ENCODE measurements at regions not wholly inside any gene's neighbourhood (a gene's known extent, or its start where the extent isn't known, plus 50 kb on each side); places are given as distances from the start of the nearest gene placed in this dataset.
"Not testable (repeated sequence)": the region's sequence is repeated elsewhere in the genome, so short reads cannot be mapped to it uniquely, and the experiment has no call there.

DNA sequence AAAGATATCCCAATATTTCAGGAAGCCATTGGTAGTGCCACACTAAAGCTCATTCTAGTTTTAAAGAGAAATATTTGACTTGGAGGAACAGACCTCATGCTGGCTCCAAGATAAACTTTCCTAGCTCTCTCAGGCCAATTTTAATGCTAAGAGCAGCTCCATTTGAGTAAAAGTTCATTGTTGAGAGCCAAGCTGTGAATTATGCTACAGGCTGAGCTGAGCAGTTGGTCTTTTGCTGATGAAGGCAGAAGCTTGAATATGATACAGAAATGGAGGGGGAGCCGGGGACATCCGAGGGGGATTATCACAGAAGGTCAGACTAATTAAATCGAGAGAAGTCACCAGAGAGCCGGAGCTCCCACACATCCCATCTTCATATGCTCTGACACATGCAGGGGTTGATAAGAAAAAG lies 175.7 kb upstream of the AUTS2 start:
- DNase-seq (ENCODE audit: low read depth, low spot score) = no peak

DNA sequence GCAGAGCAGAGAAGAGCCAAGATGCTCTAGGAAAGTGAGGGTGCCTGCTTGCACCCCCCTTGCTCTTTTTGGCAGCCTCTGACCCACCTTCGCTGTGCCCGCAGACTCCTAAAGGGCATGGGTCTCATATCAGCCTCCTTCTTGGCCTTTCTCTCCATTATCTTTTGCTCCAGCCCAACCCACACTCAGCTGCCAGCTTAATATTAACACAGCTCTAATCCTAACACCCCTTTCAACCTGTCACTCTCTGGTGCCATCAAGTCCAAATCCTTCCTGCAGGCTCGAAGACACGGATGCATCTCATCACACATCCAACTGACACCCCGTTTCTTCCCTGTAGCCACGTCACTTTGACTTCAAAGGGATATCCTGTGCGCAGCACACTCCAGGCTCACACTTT lies 171.6 kb upstream of the AUTS2 start:
- DNase-seq (ENCODE audit: low read depth, low spot score) = no peak

DNA sequence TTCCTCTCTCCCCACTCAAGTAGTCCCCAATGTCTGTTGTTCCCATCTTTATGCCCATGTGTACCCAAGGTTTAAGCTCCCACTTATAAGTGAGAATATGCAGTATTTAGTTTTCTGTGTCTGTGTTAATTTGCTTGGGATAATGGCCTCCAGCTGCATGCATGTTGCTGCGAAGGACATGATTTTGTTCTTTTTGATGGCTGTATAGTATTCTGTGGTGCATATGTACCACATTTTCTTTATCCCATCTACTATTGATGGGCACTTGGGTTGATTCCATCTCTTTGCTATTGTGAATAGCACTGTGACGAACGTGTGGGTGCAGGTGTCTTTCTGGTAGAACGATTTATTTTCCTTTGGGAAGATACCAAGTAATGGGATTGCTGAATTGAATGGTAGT lies 170.2 kb upstream of the AUTS2 start:
- DNase-seq (ENCODE audit: low read depth, low spot score) = no peak

DNA sequence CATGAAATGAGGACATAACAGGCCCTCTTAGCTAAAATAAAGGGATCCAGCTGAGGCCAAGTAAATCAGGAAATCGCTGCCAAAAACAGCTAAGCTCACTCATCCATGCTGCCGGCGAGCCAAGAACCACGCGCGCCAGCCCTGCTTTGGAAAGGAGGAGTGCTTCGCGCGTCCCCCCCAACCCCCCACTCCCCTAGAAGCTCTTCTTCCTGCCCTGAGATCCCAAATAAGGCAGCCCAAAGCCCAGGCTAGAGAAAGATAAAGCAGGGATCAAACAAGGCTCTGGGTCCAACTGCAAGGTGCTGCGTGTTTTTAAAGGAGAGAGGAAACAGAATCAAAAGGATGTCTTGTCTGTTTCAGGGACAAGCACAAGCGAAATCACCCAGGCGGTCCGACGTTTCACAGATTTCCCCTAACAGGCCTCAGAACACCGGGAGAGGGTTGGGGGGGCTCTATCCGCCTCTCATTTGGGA lies 168.3 kb upstream of the AUTS2 start:
- no peak for DNase-seq (ENCODE audit: low read depth, low spot score)

DNA sequence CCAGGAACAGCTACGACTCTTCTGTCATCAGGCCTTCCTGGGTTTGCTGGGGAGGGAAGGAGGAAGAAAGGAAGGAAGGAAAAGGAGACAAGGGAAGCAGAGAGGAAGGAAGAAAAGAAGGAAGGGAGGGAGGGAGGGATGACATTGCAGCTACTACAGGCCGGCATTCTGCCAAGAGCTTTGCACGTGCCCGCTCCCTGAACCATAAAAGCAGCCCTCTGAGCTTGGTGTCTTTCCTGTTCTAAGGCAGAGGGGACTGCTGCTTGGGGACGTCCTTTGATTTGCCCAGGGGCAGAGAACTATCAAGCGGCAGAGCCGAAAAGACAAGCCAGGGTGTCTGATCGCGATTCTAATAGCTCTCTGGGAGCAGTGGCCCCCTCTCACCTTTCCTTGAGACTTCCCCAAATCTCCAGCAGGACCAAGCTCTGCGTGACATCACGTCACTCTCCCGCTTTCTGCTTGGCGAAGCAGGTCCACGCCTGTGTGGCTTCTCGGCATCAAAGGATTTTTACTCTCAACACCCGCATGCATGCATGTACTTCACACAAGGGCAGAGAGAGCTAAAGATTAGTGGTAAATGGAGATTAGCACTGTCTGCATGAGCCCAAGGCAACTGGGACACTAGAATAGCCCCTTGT lies 167.8 kb upstream of the AUTS2 start:
- DNase-seq (ENCODE audit: low read depth, low spot score) = no peak

DNA sequence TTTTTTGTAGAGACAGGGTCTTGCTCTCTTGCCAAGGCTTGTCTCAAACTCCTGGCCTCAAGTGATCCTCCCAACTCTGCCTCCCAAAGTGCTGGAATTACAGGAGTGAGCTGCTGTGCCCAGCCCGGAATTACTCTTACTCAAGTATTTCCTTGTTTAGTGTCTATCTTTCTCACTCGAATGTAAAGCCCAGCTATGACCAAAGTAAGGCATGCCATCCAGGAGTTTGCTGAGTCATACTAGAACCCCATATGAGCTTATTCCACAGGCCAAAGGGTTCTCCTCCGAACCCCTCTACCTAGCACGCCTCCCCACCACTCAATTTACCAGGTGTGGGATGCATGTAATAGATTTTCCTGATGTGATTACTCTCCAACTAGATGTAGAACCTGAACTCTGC lies 166.6 kb upstream of the AUTS2 start:
- no peak for DNase-seq (ENCODE audit: low read depth, low spot score)

DNA sequence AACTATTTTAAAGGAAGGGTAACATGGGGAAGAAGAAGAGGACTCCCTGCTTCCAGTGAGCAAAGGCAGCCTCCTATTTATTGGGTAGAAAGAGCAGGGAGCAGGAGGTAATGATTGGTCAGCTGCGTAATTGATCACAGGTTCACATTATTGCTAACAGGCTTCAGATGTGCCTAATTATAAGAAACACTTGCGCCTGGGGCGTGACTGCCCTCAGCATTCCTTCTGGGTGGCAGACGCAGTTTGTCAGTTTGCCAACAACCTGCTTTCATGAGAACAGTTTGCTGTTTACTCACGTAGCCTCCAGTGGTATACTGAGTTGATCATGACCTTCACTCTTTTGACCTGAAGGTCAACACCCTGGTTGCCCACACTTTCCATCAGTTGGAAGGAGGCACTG lies 166.0 kb upstream of the AUTS2 start:
- not testable (repeated sequence) for DNase-seq (ENCODE audit: low read depth, low spot score)

DNA sequence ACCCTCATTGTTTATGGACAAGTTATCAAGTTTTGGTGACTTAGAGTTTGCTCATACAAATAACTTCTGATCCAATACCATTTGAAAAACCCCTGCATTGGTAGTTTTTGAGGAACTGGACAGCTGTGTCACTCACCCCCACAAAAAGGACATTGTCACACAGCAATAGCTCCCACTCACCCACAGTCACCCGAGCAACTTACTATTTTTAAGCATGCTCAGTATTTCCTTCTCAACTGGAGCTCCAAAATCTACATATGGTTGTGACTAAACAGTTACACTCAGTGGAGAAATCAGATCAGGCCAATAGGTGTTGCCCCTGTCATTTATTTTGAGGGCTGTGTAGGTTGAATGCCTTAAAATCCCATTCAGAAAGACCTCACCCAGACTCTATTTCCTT lies 165.2 kb upstream of the AUTS2 start:
- DNase-seq (ENCODE audit: low read depth, low spot score) = no peak

DNA sequence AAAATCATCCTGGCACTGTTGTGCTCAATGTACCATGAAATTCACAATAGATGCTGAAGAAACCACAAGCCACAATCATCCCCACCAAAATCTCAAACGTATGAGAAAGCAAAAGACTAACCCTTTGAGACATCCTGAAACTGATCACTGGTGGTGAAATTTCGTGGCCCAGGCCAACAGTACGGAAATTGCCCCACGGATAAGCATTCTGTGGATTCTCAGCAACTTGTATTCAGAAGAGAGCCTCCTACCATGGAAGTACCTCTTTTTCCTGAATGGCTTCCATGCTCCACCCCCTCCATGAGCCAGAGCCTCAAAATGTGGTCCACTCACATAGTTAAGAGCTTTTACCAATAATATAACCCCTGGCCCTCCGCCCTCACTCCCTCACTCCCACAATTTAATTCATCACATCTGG lies 163.9 kb upstream of the AUTS2 start:
- DNase-seq (ENCODE audit: low read depth, low spot score) = no peak

DNA sequence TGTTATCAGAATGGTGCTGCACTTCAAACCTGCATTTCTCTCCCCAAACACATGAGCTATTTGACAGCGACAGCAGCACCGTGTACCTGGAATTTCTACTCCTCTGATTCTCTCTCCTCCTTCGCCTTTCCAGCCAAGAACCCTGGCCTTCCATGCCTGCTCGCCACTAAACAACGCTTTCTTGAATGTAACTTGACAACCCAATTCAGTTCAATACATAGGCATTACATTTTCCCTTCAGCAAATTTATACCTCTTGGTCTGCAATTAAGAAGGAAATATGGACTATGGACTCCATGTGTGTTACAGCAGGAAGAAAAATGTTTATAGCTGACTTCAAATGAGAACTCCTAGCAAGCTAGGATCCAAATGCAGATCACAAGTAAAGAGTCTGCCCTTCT lies 162.6 kb upstream of the AUTS2 start:
- no peak for DNase-seq (ENCODE audit: low read depth, low spot score)

DNA sequence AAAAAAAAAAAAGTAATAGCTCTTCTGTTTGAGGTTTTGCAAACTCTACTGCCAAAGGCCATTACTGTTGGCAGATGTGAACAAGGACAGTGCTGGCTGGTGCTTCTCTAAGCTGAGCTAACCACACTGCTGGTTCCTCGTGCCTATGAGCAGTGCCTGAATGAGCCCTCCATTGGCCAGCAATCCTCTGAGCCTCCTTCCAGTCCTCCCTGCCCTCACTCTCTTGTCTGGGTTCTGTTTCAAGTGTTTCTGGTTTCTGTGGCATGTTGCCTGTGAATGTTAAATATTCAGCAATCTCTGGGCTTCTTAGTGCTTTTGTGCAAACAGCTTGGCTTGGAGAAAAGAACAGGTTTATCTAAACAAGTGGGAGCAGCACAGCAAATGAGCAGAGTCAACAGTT lies 161.3 kb upstream of the AUTS2 start:
- no peak for DNase-seq (ENCODE audit: low read depth, low spot score)

DNA sequence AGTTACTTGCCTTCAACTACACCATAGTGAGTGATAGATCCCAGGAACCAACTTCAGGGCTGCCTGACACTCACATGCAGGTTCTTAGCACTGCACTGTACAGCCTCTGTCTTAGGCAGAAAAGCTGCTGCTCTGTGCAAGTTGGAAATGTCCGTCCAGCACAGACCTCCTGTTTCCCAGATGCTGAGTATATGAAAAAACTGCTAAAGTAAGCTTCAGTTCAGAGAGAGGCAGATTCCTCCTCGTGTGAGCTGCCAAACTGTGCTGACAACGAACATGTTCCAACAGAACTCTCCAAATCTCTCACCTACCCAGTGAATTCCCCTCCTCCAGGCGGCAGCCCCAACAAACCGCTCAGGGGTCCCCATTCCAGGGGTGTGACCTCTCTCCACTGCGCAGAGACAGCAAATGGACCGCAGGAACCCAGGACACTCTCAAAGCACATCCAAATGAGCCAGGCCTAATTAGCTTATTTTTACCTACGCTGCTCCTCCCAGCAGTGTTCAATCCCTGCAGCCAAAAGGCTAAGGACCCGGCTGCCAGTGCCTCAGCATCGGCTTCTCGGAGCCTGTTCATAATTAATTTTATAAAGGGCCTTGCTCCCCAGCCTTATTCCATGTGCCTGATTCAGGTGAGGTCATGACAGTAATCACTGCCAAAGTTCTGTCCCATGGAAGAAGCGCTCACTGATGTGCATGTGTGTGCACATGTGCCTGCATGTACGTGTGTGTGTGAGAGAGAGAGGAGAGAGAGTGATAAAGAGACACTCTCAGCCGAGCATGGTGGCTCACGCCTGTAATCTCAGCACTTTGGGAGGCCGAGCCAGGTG lies 159.5 kb upstream of the AUTS2 start:
- no peak for DNase-seq (ENCODE audit: low read depth, low spot score)

DNA sequence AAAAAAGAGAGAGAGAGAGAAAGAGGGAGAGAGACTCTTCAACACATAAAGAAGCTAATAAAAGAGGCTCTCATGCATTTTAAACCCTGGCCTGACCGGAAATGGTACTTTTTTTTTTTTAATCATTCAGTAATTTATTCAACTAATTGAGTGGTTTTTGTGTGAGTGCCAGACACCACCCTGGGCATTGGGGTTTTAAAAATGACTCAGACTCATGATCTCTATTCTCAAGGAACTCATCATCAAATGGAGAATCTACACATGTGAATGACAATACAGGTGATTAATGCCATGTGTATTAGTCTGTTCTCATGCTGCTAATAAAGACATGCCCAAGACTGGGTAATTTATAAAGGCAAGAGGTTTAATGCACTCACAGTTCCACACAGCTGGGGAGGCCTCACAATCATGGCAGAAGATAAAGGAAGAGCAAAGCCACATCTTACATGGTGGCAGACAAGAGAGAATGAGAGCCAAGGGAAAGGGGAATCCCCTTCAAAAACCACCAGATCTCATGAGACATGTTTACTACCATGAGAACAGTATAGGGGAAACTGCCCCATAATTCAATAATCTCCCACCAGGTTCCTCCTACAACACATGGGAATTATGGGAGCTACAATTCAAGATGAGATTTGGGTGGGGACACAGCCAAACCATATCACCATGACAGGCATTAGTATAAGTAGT lies 158.5 kb upstream of the AUTS2 start:
- no peak for DNase-seq (ENCODE audit: low read depth, low spot score)

DNA sequence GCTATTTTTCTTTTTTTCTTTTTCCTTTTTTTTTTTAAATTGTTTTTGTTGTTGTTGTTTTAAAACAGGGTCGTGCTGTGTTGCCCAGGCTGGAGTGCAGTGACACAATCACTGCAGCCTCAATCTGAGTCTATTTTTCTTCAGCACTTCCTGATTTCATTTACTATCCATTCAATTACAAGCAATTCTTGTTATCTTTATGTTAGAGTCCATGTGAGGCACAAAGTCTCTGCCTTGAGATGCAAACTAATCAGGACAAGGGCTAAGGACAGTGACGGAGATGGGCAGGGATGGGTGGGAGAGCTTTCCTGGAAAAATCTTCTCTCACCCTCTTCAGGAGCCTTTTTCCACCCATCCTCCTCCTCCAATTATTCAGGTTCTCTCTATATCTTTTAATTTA lies 157.3 kb upstream of the AUTS2 start:
- DNase-seq (ENCODE audit: low read depth, low spot score) = no peak

DNA sequence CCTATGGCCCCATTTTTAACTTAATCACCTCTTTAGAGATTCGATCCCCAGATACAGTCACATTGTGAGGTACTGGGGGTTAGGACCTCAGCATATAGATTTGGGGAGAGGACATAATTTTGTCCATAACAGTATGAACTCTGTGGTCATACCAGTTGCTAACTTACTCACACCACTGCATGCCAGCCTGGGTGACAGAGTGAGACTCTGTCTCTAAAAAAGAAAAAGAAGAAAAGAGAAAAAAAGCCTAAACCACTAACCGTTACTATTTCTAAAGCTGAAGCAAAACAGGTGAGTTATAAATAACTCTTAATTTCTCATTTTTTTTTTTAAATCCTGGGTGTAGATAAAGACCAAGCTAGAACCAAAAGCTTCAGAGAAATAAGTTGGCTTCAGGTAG lies 155.1 kb upstream of the AUTS2 start:
- no peak for DNase-seq (ENCODE audit: low read depth, low spot score)

DNA sequence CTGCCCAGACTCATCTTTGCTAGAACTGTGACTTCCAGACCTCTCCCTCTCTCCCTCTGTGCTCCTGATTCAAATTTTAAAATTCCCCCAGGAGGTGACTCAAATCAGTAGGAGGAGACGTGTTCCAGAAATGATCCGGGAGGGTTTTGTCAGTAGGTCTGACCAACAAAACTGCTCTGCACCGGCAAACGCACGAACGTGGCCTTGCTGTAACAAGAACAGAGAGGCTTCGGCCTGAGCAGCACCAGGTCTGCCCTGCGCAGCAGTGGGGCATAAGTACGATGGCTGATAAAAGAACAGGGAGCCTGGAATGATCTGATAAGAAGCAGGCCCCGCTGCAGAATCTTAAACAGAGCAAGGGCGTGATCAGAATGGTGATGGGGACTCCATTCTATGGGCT lies 152.7 kb upstream of the AUTS2 start:
- DNase-seq (ENCODE audit: low read depth, low spot score) = no peak

DNA sequence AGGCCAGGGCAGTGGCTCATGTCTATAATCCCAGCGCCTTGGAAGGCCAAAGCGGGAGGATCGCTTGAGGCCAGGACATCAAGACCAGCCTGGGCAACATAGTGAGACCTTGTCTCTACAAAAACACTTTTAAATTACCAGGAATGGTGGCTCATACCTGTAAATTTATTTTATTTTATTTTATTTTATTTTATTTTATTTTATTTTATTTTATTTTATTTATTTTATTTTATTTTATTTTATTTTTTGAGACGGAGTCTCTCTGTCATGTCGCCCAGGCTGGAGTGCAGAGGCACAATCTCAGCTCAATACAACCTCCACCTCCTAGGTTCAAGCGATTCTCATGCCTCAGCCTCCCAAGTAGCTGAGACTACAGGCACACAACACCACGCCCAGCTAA lies 152.1 kb upstream of the AUTS2 start:
- DNase-seq (ENCODE audit: low read depth, low spot score) = not testable (repeated sequence)

DNA sequence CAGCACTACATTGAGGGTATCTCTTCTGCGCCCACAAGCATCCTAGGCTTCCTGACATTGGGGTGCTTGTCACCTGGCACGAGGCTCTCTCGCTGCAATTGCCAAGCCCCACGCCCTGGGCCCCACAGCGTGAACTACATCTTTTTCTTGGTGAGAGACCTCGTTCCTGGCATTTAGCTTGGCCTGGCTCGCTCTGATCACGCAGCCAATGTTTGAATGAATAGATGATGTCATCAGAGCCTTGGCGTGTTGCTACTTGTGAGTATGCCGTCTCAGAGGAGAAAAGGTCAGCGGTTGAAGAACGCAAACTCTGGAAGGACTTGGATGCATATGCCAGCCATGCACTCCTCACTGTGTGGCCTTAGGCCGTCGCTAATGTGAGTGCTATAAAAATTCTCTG lies 150.2 kb upstream of the AUTS2 start:
- DNase-seq (ENCODE audit: low read depth, low spot score) = no peak

DNA sequence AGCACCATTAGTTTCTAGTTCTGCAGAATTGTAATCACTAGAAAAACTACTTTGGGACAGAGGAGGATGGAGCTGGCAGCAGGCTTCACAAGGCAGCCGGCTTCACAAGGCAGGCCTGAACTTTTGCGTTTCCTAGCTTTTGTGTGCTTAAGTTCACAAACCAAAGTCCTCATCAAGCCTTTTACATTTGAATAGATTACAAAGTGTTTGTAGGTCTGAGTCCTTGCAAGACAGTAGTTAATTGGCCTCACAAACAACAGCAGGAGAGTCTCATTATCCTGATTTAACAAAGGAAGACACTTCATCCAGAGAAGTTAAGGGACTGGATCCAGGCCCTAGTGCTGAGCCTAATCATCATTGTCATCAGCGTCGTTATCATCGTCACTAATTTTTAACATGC lies 147.8 kb upstream of the AUTS2 start:
- DNase-seq (ENCODE audit: low read depth, low spot score) = no peak

DNA sequence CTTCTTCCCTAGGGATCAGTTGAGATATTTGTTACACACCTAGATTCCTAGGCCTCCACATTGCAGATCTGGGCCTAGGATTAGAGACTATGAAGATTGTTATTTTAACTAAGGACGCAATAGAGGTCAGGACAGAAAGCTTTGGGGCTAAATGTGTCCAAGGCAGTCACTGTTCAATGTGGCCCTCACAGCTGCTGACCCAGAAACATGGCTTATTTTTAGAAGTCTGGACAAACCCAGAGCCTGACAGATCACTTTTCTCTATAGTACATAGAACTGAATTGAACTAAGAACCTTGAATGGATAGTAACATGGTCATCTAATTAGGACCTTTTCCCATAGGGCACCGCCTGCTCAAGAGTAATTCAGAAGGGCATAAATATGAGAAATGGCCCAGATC lies 146.6 kb upstream of the AUTS2 start:
- DNase-seq (ENCODE audit: low read depth, low spot score) = no peak

DNA sequence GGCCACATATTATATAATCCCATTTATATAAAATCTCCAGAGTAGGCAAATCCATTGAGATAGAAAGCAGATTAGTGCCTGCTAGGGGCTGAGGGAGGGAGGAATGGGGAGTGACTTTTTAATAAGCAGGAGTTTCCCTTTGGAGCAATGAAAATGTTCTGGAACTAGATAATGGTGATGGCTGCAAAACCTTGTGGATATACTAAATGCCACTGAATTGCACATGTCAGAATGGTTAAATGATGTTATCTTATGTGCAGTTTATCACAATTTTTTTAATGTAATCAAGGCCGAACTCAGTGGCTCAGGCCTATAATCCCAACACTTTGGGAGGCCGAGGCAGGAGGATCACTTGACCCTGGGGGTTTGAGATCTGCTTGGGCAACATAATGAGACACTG lies 145.5 kb upstream of the AUTS2 start:
- DNase-seq (ENCODE audit: low read depth, low spot score) = no peak

DNA sequence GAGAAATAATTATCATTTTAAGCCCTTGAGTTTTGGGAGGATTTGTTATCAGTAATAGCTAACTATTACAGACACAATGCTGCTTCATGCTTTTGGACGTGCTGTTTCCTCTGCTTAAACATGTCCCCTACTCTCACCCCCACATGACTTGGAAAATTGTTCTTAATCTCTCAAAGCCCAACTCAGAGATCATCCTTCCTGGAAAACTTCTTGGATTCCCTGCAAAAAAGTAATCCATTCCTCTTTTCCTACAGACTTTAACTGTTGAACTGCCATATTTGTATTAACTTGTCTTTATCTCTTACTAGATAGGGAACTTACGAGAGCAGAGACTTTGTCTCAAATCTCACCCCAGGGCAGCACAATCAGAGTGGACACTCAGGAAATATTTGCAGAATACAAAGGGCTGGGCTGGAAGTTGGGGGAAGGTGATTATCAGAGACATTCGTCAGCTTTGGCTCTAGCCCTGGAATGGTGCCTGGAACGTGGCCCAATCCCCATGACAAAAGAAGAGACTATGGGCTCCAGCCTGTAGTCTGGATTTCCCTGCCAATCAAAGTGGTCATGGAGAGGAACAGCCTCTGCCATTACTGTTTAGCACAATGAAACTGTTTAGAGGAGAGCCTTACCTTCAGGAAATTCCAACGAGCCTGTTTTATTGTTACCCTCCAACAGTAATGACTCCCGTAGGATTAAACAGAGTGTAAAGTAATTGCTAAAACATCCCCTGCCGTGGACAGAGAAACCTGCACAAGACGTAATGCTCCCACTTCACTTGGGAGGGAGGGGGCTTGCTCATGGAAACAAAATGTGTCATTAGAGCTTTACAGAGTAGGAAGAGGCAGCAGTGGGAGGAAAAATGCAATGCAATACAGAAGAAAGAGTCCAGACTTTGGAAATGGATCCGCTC lies 140.4 kb upstream of the AUTS2 start:
- no peak for DNase-seq (ENCODE audit: low read depth, low spot score)
